Head of caudate nucleus (tissue), 42 donors: ENCODE measurements at regions not wholly inside any gene's neighbourhood (a gene's known extent, or its start where the extent isn't known, plus 50 kb on each side); places are given as distances from the start of the nearest gene placed in this dataset.
A peak's percentile ranks its signal among the peaks of the same experiment; 100 is the strongest.
"Not testable (repeated sequence)": the region's sequence is repeated elsewhere in the genome, so short reads cannot be mapped to it uniquely, and the experiment has no call there.

ENCODE experiments used
- DNase-seq, 42 donors: peaks; one replicate each; pipeline versions ENCODE4 v3.0.0 to v3.0.0-alpha.2; 2020 to 2021; ENCODE audit warnings: mixed read lengths in 7 of 42
- intact Hi-C: fragments of 100-400 bp; cut with DNase I; formaldehyde crosslinking; loops from one replicate; pipeline ENCODE4 v1.15.0; 2022

- no peak for DNase-seq
- intact Hi-C loops: no loop called here
These were observed 68.9 kb downstream of the CYP26B1 start for GRCh38 chr2:72078773-72079172.

- DNase-seq: no peak
- intact Hi-C loops: no loop called here
These were observed 69.9 kb downstream of the CYP26B1 start for GRCh38 chr2:72077702-72078169.

- DNase-seq, intact Hi-C loops: not testable (repeated sequence)
These were observed 74.3 kb downstream of the CYP26B1 start for GRCh38 chr2:72073373-72073772.

GRCh38 chr2:72064197-72064596 lies 83.5 kb downstream of the CYP26B1 start:
- DNase-seq, intact Hi-C loops: not testable (repeated sequence)

GRCh38 chr2:72062336-72062735 lies 85.3 kb downstream of the CYP26B1 start:
- DNase-seq: no peak
- intact Hi-C loops: no loop called here

GRCh38 chr2:72057308-72057707 lies 90.4 kb downstream of the CYP26B1 start:
- intact Hi-C loops: no loop called here
- DNase-seq: no peak

- no peak for DNase-seq
- intact Hi-C loops: no loop called here
These were observed 95.6 kb downstream of the CYP26B1 start for GRCh38 chr2:72051971-72052505.

GRCh38 chr2:72051204-72051603 lies 96.5 kb downstream of the CYP26B1 start:
- intact Hi-C loops: no loop called here
- no peak for DNase-seq

GRCh38 chr2:72050734-72051133 lies 96.9 kb downstream of the CYP26B1 start:
- no peak for DNase-seq
- intact Hi-C loops: no loop called here

GRCh38 chr2:72048881-72049477 lies 98.7 kb downstream of the CYP26B1 start:
- no peak for DNase-seq
- intact Hi-C loops: no loop called here

- intact Hi-C loops: no loop called here
- DNase-seq: no peak
These were observed 103.7 kb downstream of the CYP26B1 start for GRCh38 chr2:72043985-72044384.

GRCh38 chr2:72041638-72042111 lies 106.0 kb downstream of the CYP26B1 start:
- intact Hi-C loops: no loop called here
- DNase-seq: no peak

GRCh38 chr2:72040629-72041571 lies 106.8 kb downstream of the CYP26B1 start:
- no peak for DNase-seq
- intact Hi-C loops: no loop called here

- intact Hi-C loops: no loop called here
- no peak for DNase-seq
These were observed 109.1 kb downstream of the CYP26B1 start for GRCh38 chr2:72038524-72038923.

- intact Hi-C loops: no loop called here
- no peak for DNase-seq
These were observed 110.4 kb downstream of the CYP26B1 start for GRCh38 chr2:72037261-72037666.

GRCh38 chr2:72036595-72036994 lies 111.1 kb downstream of the CYP26B1 start:
- intact Hi-C loops: no loop called here
- DNase-seq: no peak

GRCh38 chr2:72036173-72036545 lies 111.5 kb downstream of the CYP26B1 start:
- DNase-seq: no peak

GRCh38 chr2:72035518-72036172 lies 112.0 kb downstream of the CYP26B1 start:
- peak in 1 of 42 donors; percentile 21 for DNase-seq
- intact Hi-C loops: no loop called here

More at GRCh38 chr2:72036173-72036545, 111.5 kb downstream of the CYP26B1 start:
- intact Hi-C loops: no loop called here

- peak in 1 of 42 donors; percentile 27 for DNase-seq
- intact Hi-C loops: no loop called here
These were observed 113.1 kb downstream of the CYP26B1 start for GRCh38 chr2:72034353-72035095.
